GM21447 (cell line): ENCODE measurements at regions not wholly inside any gene's neighbourhood (a gene's known extent, or its start where the extent isn't known, plus 50 kb on each side); places are given as distances from the start of the nearest gene placed in this dataset.

Experiments used
- ATAC-seq: cut with Tn5 transposase; IDR thresholded peaks from one replicate; pipeline ENCODE4 v1.9.1; 2021; ENCODE audit not compliant: unreplicated experiment

GRCh38 chr1:201589186-201589585 lies 50.3 kb downstream of the NAV1 start:
- no peak for ATAC-seq

- ATAC-seq: no peak
These were observed 51.5 kb downstream of the NAV1 start for GRCh38 chr1:201590474-201590873.

GRCh38 chr1:201591348-201591747 lies 52.4 kb downstream of the NAV1 start:
- no peak for ATAC-seq

- no peak for ATAC-seq
These were observed 53.1 kb downstream of the NAV1 start for GRCh38 chr1:201591981-201592380.

- ATAC-seq: no peak
These were observed 54.4 kb downstream of the NAV1 start for GRCh38 chr1:201593200-201593921.

DNA sequence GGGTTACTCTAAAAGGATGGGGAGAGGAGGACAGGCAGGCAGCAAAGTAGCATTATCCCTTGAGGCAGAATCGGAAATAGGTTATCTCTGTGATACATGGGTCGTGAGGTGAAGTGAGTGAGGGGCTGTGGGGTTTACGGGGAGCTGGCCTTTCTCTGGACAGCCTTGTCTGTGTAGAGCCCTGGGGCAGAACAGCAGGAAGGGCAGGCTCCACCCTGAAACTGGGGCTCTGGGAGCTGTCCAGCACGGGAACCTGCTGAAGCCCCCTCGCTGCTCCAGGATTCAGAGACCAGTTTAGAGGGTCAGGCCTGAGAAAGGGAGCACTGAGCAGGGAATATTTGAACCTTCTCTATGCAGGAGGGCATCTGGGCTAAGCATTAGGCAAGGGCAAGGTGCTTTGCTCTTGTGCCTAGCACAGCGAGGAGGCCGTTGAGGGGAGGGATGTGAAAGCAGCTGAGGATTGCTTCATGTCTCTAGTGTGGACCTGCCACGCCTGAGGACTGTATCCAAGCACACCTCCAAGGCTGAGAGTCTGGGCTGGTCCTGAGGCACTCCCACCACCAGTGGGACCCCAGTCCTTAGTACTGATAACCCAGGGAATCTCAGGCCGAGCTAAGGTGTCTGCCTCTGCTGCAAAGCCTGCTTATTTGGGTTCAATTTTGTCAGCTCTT lies 55.8 kb downstream of the NAV1 start:
- ATAC-seq: no peak

DNA sequence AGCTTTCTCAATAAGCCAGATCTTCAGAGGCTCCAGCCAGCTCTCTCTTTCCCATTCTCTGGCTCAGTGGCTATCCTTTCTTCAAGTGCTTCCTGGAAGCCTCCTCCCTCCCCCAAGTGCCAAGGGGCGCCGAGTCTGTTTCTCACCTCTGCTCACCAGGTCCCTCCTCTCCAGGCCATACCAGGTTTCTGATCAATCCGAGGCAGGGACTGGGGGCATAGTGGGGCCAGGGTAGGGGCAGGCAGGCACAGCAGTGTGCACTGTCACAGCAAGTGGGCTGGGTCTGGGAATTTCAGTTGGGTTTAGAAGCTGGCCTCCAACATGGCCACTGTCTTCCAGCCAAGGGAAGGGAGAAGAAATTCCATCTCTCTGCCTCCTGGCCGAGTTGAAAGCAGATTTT lies 56.5 kb downstream of the NAV1 start:
- ATAC-seq: no peak

GRCh38 chr1:201596101-201596868 lies 57.4 kb downstream of the NAV1 start:
- no peak for ATAC-seq

DNA sequence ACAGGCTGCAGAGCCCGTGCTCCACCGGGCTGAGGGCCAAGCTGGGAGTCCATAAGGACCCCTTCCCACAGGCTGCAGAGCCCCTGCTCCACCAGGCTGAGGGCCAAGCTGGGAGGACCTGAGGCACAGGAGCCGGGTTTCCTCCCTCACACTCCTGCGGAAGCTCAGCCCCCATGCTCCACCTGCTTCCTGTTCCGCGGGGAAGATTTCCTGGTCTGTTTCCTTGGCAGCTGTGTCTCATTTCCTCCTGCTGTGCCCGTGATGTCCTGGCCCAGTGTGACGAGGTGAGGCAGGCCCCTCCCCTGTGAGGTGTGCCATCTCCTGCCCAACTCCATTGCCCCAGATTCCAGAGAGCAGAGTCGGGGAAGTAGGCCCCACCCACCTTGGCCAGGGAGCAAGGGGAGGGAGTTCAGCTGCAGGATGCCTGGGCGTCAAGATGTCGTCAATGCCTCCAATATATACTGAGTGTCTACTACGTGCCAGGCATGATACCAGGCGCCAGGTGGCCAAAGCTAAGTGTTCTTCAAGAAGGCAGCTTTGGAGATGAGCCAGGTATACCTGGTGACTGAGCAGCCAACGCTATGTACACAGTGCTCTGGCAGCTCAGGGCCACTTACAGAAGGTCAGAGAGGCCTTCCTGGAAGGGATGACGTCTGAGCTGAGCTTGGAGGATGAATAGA lies 58.8 kb downstream of the NAV1 start:
- ATAC-seq: no peak

- ATAC-seq: no peak
These were observed 59.5 kb downstream of the NAV1 start for GRCh38 chr1:201598396-201598795.

GRCh38 chr1:201598973-201599372 lies 60.0 kb downstream of the NAV1 start:
- no peak for ATAC-seq

GRCh38 chr1:201599548-201599947 lies 60.6 kb downstream of the NAV1 start:
- ATAC-seq: no peak

DNA sequence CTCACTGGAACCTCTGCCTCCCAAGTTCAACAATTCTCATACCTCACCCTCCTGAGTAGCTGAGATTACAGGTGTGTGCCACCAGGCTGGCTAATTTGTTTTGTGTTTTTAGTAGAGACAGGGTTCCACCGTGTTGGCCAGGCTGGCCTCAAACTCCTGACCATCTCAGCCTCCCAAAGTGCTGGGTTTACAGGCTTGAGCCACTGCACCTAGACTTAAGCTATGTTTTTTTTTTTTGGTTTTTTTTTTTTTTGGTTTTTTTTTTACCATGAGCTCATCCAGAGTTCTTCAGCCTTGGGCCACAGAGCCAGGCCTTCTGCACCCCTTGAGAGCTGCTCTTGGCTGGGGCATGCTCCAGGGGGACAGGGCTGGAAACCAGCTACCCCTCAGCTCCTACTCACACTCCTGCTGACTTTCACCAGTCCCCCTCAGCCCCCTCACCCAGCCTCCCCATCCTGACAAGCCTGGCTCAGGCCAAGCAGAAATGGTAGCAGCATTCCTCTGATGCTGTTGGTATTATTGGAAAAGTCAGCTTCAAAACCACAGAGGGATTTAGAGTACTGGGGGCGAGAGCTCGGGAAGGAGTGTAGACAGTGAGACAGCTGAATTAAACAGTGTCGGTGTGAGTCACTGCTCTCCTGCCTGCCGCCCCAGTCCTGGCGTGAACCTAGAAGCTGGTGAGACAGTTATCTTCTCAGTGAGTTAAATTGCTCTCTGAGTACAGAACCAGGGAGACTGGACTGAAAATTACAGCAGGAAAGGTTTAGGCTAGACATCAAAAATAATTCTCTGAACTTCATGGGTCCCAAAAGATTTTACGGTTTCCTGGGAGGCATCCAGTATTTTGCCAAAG lies 63.7 kb downstream of the NAV1 start:
- ATAC-seq: no peak

- no peak for ATAC-seq
These were observed 64.8 kb downstream of the NAV1 start for GRCh38 chr1:201603613-201604232.

DNA sequence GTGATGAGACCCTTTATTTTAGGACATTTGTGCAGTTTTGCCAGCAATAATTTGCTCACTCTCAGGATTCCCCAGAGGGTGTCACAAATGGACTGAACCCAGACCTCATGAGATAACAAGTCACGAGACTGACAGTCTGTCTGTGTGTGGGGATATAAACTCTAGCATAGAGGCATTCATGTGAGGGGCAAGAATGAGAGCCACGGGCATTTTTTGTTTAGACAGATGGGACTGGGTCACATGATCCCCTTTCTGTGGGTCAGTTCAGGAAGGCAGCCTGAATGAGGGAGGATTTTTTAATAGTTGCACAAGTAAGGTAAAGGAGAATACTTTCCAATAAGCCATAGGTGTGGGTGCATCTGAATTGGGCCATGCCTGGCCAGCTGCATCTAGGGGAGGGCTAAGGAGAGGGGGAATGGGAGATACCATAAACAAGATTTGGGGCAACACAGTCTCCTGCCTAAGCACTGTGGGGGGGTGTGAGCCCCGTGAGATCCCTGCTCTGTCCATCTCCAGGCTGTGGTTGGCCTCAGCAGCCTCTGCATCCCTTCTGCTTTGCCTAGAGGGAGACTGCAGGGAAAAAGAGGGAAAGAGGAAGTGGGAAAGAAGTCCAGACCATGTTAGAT lies 66.6 kb downstream of the NAV1 start:
- ATAC-seq: no peak

GRCh38 chr1:201606096-201606495 lies 67.2 kb downstream of the NAV1 start:
- ATAC-seq: no peak

GRCh38 chr1:201606623-201607022 lies 67.7 kb downstream of the NAV1 start:
- no peak for ATAC-seq

DNA sequence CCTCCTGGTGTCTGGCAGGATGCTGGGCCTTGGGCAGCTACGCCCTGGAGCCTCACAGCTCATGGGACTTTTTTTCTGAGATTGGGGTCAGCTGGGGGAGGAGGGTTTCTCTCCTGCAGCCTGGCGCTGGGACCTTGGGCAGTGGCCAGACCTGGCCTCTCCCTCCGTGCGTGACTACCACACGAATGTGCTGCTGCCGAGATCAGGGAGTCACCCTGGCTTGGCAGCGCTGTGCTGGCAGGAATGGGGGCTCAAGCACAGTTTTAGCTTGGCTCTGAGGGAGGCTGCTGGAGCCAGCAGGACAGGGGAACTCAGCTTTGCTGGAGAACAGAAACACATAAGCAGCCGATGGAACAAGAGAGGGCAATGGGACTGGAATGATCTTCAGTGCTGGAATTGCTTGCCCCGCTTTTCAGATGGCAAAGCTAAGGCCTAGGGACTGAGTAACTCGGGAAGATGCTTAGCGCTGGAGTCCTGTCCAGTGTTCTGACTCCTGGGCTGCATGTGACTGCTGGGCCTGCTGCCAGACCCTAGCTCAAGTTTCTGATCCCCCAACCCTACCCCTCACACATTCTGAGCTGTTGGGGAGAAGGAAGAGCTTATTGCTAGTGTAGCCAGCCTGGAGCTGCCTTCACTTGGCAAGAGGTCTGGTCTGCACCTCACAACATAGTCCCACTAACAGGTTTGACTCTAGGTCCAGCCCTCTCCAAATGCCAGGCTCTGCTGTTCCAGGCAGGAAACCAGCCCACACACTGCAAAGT lies 69.9 kb downstream of the NAV1 start:
- no peak for ATAC-seq
